ENCODE measurements at regions not wholly inside any gene's neighbourhood (a gene's known extent, or its start where the extent isn't known, plus 50 kb on each side); places are given as distances from the start of the nearest gene placed in this dataset.

- TF ChIP-seq CTCF (IDR thresholded peaks at IDR 0.05) (no peak), EP300 (IDR thresholded peaks at IDR 0.05) (no peak)
These were observed 929.9 kb downstream of the BRD1 start for GRCh38 chr22:48897645-48898370.
